Stimulated activated CD4-positive, alpha-beta T cell treated with anti-CD3 and anti-CD28 coated beads, Interleukin-12 subunit alpha, Interleukin-12 subunit beta, amount 100 ng/mL, for 4 hours (primary cell): ENCODE measurements at regions not wholly inside any gene's neighbourhood (a gene's known extent, or its start where the extent isn't known, plus 50 kb on each side); places are given as distances from the start of the nearest gene placed in this dataset.

Source experiments
- DNase-seq: peaks from one replicate; pipeline ENCODE4 v3.0.0-alpha.2; 2020

DNA sequence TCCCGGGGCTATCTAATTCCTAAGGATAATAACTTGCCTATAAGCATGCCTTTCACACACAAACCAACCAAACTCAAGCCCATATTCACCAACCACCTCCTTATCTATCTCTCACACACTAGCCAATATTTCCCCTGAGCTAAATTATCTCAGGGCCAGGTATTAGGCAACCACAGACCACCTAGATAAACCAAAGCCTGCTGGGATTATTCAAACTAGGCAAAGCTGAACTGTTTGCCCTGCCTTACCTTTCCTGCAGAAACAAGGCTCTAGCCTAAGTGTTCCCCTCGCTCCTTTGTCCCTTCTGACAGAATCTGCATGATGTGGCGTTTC lies 114.7 kb upstream of the EEA1 start:
- DNase-seq: no peak

DNA sequence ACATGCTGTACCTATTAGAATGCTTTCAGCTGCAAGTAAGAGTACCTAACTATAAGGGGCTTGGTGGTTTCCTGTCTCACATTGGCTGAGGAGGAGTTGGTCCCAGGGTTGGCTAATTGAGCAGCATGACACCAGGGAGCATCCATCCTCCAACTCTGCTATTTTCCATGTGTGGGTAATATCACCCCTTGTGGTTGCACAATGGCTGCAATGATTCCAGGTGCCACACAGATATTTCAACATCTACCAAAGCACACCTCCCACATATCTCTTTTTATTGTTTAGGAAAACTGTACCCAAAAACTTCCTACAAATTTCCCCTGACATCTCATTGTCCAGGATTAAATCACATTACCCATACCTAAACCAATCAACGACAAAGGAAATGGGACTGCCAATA lies 118.0 kb upstream of the EEA1 start:
- no peak for DNase-seq

DNA sequence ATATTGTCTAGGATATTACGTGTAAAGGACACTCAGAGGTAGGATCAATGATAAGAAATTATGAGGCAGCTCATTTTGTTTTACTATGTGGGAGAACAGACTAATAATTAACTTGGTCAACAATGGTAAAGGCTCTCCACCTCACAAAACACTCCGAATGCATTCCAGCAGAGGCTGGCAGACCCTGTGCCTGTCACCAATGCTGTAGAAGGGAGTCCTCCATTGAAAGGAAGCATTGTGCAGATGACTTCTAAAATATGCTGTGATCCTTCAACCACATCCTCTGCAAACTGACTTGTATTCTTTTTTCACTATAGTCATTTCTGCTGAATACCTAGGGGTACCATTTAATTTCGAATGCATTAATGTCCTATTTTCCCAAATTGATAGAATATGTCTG lies 119.6 kb upstream of the EEA1 start:
- DNase-seq: no peak

DNA sequence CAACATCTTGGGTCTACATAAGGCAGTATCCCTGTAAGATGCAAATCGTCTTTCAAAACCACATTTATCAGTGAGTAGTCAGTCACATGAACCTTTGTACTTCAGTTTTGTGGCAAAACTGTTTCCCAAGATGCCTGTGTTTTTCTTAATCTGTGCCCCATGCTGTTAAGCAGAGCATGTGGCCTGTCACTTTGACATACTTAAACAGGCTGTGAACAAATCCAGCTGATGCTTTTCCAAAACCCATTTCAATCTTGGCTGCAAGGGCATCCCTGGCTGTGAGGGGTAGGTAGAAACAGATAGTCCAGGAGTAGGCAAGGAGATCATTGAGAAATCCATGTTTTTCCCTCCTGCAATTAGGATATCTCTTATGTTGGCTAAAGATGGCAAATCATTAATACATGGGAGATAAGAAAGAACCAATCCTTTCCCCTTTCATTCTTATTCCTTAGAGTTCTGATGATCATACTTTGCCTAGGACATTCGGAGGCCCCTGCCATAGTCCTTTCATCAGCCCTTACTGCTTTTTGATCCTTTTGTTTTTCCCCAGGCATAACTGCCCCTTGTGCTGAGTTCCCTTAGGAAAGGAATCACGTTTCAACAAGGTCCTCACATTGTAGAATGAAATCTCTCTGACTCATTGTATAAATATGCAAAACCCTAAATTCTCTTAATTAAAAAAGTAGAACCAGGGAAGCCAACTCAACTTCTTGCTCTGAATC lies 121.1 kb upstream of the EEA1 start:
- DNase-seq: no peak

DNA sequence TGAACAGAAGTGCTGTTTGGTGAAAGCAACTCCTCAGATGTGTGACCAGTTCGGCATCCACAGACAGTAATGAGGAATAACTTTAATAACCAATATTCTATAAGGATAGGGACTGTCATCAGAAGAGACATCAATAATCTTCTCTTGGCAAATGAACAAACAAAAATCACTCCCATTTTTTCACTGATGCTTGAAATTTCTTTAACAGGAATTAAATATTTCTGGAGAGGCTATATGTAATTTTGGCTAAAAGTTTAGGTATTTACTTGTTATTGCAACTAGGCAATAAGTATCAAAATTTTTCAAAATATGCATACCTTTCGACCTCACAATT lies 121.6 kb upstream of the EEA1 start:
- no peak for DNase-seq

DNA sequence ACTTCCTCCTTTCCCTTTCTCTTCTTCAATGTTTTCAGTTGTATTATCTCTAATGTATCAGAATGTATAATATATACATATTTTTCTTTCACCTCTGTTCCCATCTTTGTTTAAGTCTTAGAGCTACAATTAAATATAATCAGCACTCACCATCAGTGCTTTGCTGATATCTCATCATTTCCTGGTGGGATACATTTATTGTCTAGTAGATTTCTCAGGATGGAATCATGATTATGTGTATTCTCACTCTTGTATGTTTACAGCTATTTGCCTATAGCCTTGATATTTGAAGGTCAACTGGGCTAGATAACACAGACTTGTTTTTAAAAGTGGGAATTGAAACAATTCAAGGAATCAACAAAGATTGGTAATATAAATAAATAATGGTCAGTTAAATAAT lies 124.9 kb upstream of the EEA1 start:
- DNase-seq: no peak

DNA sequence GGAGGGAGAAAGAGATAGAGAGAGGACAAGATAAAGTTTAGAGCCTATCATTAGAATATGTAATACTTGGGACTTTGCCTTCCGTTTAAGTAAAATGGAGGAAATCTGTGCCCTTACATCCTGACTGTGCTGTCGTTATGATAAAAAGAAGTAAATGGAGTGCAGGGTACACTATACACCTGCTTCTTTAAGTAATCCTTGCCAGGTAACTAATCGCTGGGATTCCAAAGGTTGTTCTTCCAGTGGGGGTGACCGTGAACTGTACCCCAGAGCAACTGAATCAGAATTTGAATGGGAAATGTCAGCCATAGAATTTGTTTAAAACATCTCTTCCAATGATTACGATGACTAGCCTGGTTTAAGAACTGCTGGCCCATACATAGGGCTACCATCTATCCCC lies 126.1 kb upstream of the EEA1 start:
- no peak for DNase-seq

DNA sequence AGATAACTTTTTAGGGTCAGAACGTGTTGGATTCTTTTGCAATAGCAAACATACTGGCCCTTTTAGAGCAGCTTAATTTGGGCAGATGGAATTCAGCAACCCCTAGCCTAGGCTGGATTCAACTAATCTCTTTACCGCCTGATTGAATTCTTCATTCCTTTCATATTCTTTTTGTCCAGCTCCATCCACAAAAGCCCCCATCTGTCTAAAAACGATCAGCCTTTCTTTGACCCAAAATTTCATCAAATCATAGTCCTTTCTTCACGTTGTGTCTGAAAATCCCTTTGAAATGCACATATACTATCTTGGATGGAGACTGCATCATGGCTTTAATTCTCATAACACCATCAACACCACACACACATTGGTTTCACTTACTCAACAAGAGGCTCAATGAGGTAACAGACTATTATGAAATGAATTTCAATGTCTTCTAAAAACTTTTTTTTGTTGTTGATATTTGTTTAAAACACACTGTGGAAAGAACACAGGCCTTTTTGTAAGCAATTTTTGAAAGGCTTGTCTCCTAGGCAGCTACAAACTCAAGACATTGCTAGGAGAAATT lies 128.0 kb upstream of the EEA1 start:
- DNase-seq: no peak

DNA sequence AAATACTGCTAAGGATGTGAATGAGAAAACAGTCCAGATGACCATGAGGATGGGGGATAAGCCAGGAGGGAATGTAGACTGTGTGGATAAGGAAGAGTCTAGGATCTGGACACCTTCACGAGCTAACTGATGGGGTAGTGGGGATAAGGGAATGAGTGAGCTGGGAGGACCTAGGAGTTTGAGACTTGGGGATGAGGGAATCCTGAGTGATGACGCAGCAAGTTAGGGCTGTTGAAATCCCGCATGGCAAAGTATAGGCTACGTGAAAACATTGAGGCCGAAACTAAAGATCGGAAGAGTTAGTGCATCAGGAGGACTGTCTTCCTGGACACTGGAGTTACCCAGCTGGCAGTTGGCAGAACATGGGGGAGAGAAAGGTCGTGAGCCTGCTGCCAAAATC lies 129.2 kb upstream of the EEA1 start:
- no peak for DNase-seq

DNA sequence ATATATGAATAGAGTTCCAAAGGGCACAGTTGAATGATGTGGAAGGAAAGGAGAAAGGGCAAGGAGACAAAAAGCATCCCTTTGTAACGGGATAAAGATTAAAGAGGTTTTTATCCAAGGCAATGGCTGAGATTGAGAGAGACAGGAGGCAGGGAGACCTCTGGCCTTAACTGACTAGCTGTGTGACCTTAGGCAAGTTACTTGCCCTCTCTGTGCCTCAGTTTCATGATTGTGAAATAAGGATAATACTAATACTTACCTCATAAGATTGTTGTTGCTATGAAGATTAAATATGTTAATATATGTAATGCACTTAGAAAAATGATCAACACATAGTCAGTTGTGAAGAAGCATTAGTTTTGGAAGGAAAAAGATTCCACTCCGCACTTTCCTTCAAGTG lies 130.2 kb upstream of the EEA1 start:
- DNase-seq: no peak

DNA sequence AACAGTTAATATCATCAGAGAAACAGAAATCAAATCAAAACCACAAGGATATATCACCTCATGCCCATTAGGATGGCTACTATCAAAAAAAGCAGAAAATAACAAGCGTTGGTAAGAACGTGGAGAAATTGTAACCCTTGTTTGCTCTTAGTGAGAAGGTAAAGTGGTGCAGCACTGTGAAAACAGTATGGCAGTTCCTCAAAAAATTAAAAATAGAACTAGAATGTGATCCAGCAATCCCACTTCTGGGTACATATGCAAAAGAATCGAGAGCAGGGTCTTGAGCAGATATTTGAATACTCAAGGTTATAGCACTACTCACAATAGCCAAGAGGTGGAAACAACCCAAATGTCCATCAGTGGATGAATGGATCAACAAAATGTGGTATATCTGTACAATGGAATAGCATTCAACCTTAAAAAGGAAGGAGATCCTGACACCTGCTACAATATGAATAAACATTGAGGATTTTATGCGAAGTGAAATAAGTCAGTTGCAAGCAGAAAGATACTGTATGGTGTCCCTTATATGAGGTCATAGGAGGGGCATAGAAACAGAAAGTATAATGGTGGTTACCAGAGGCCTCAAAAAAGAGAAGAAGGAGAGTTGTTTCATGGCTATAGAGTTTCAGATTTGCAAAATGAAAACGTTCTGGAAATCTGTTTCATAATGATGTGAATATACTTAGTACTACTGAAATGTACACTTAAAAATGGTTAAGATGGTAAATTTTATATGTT lies 131.0 kb upstream of the EEA1 start:
- DNase-seq: no peak

DNA sequence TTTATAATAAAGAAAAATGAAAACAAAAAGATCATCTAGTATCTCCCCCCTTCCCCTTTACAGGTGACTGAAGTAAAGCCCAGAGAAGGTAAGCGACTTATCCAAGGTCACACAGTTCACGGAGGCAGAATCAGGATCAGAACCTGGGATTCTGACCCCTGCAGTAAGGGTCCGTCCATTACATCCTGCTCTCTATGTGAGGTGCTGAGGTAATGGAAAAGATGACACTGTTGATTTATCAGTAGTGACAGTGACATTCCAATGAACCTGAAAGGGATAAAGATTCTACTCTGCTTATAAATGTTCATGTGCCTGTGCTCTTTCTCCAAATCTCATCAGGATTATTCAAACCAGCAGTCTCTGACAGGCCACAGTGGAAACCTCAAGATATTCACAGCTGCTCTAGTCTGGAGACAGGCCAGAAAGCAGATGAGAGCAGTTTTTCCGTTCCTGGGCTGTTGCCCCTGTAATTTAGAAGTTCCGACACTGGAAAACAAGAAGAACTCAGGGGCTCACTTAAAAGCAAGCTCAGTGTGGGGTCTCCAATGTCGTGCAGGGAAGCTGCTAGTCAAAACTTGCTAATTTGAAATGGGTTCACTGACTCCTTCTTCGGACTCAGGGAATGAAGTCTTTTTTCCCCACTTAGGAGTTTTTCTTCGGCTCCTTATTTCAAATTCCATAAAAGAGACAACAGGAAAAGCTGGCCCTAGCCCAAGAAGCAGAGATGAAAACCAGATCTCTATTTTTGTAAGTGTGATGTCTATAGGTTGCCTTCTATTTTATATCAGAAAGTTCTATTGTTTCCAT lies 131.8 kb upstream of the EEA1 start:
- no peak for DNase-seq

DNA sequence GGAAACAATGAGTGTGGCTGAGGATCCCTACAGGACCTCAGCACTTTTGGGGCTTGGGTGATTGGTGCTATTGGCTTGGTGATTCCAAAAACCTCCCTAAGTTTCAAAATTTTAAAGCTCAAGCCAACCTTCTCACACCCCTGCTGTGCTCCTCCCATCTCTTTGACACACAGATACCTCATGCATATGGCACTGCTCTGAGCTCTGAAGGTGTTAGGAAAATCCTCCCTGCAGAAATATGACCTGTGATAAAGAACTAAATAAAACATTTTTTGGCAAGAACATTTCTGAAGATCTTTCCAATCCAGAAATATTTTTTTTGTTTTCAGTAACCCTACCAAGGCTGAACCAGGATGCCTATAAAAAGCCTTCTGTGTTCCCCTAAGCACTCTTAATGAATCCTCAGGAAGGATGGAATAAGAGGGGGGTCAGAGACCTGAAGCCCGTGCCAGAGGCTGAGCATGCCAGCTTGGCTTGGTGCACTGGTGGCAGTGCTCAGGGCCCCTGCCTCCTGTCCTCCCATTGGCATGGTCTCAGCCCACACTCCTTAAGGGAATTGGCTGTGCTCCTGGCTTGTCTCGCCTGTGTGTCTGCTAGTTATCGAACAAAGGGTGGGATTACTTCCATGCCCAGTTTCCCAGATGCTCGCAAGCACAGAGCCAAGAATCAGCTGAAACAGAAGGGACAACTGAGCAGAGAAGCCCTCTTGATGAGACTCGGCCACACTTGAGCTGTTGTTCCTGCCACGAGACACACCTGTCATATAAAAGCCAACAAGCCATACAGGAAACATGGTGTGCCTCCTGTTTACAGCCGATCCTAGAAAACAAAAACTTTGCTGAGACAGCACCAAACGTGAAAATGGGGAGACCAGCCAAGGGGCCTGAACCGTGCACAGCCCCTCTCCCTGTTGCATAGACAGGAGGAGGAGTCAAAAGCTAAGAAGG lies 132.7 kb upstream of the EEA1 start:
- no peak for DNase-seq

DNA sequence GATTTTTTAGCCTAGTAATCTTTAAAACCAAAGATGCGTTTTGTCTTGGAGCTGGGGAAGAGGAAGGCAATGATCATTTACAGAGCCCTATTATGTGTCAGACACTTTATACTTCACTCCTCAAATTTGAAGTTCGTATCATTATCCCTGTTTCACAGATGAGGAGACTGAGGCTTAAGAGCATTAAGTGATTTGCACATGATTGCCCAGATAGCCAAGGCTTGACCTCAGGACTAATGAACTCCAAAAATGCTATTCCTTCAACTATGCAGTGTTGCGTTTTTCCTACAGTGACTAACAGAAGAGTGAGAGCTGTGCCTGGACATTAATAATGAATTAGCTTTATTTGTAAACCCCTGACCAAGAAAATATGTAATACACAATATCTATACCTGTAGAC lies 136.8 kb upstream of the EEA1 start:
- DNase-seq: no peak

DNA sequence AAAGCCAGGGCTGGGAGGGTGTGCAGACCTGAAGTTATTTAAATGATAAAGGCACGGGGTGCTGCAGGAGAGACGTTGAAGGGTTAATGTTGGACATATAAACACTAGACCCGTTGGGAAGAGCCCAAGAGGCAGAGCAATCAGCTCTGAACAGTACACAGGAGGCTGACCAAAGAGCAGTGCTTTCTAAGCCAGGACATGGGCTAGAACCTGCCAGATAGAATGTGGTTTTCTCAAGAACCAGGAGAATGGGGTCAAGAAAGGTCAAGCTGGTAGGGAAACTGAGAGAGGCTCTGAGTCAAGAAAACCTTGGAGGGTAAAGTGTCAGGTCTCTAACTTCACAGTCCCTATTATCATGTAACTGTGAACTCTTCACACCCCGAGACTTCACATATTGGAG lies 143.2 kb upstream of the EEA1 start:
- no peak for DNase-seq

DNA sequence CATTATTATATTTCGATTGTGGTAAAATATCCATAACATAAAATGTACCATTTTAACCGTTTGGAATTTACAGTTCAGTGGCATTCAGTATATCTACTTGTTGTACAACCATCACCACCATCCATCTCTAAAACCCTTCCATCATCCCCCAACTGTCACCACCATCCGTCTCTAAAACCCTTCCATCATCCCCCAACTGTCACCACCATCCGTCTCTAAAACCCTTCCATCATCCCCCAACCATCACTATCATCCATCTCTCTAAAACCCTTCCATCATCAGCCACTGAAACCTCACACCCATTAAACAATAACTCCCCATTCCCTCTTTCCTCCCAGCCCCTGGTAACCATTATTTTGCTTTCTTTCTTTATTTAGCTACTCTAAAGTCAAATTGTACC lies 144.2 kb upstream of the EEA1 start:
- no peak for DNase-seq

DNA sequence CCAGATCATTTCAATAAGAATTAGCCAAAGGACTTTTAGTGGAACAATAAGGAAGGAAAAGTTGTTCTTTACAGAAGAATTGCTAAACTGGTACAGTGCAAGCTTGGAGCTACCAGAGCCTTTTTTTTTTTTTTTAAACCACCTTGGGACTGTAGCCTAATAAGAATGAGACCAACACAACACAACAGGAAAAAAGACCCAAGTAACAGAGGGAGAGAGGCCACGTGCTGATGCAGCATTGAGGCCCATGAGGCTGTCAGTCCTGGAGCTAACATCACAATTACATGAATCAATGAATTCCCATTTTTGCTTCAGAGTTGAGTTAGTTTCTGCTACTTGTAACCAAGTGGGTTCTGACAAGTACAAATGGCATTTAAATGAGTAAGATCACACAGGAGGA lies 149.0 kb upstream of the EEA1 start:
- no peak for DNase-seq

DNA sequence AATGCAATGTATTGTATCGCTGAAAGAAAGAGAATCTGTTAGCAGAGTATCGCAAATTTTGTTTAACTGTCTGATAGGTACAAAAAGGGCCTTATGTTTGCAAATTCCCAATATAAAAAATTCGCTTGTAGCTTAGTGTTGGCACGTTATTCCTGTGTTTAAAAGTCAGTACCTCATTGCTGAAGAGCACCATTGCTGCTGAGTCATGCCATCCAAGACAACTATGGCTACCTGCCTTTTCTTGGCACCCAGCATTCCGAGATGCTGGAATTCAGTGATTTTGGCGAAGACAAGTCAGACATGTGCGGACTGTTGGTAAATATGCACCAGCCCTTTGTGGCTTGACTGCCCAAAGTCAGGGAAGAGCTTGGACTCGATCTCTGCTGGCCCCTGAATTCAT lies 149.5 kb upstream of the EEA1 start:
- DNase-seq: no peak

DNA sequence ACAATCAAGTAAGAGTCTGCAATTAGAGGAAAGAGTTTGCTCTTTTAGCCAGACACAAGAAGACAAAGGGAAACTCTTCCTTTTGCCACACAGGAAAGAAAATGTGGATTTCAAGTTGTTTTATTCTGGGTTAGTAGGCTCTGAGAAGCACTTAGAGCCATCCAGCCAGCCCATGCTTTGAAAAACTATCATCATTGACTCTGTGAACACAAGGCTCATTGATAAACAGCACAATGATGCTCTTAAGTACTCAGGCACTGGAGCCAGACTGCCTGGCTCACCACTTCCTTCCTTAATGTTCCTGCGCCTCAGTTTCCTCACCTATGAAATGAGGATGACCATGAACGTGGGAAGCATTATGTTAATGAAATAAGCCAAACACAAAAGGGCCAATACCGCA lies 150.2 kb upstream of the EEA1 start:
- DNase-seq: no peak

DNA sequence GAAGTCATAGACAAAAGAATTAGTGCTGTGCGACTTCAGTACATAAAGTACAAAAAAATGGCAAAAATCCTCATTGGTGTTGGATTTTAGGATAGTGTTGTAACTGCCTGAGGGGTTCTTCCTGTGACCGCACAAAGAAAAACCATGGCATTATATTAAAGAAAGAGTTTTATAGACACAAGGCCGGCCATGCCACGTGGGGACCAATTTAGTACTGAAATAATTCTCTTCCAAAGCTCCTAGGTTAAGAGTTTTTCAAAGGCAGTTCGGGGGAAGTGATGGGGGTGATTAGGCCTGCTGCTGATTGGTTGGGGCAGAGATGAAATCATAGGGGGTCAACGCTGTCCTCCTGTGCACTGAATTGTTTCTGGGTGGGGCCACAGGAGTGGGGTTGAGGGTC lies 150.9 kb upstream of the EEA1 start:
- no peak for DNase-seq

DNA sequence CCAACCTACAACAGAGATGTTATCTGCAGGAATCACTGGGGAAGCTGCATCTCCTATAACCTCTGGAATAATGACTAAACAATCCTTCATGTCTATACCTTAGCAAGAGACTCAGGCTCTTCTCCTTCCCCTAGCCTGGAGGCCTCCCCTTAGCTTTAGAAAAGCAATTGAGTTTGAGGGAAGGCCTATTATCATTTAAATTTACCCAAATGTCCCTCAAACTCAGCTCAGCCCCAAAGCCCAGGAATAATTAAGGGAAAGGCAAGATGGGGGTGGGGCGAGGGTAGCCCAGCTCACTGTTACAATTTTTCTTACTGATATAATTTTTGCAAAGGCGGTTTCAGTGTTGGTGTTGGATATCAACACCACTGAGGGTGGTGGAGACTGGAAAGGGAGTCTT lies 151.4 kb upstream of the EEA1 start:
- DNase-seq: no peak

DNA sequence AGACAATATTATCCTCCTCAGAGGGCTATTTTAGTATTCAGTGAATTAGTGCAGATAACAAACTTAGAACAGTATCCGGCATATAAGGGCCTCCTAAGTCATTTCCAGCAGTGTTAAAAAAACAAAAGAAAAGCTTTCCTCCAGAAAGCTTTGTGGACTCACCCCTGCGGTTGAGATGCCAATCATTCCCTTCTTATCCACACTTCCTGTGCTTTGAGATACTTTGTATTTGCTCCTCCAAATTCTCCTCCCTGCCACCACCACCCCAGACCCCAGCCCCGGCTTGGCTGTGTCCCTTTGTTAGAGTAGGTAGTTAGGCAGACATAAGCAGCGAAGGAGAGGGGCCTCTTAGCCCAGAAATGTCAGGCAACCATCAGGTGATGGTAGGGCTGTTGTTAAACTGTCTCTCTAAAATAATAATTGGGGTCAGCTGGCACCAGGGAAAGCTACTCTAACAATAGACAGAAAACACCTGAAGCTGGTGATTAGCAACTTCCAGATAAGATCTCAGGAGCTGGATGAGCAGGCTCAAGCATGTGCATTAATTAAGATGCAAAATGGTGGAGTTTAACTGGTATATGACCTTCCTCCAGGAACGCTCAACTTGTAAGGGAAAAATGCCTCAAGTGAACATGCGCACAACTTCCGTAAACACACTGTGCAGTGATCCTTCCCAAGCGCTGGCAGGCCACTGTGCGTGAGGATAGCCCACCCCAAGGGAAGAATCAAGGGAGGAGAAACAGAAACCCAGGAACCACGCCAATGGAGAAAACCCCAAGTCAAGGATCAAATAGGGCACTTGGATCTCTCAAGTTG lies 152.1 kb upstream of the EEA1 start:
- DNase-seq: no peak
